Myocyte (in vitro differentiated cells): ENCODE measurements at regions not wholly inside any gene's neighbourhood (a gene's known extent, or its start where the extent isn't known, plus 50 kb on each side); places are given as distances from the start of the nearest gene placed in this dataset.

ENCODE experiments used
- DNase-seq: peaks from one replicate; pipeline ENCODE4 v3.0.0-alpha.2; 2012; ENCODE audit warnings: low read depth

DNA sequence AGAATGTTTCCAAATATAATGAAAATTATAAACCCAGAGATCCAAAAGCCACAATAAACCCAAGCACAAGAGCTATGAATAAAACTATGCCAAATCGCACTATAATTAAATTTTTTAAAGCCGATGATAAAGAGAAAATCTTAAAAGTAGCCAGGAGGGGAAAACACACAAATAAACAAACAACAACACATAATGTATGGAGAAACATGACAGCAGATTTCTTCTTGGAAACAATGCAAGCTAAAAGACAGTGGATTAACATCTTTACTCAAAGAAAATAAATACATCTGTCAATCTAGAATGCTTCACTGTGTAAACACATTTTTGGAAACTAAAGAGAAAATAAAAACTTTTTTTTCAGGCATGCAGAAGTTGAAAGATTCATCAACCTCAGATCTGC is 53.0 kb upstream of the SMOX start:
- DNase-seq: no peak

DNA sequence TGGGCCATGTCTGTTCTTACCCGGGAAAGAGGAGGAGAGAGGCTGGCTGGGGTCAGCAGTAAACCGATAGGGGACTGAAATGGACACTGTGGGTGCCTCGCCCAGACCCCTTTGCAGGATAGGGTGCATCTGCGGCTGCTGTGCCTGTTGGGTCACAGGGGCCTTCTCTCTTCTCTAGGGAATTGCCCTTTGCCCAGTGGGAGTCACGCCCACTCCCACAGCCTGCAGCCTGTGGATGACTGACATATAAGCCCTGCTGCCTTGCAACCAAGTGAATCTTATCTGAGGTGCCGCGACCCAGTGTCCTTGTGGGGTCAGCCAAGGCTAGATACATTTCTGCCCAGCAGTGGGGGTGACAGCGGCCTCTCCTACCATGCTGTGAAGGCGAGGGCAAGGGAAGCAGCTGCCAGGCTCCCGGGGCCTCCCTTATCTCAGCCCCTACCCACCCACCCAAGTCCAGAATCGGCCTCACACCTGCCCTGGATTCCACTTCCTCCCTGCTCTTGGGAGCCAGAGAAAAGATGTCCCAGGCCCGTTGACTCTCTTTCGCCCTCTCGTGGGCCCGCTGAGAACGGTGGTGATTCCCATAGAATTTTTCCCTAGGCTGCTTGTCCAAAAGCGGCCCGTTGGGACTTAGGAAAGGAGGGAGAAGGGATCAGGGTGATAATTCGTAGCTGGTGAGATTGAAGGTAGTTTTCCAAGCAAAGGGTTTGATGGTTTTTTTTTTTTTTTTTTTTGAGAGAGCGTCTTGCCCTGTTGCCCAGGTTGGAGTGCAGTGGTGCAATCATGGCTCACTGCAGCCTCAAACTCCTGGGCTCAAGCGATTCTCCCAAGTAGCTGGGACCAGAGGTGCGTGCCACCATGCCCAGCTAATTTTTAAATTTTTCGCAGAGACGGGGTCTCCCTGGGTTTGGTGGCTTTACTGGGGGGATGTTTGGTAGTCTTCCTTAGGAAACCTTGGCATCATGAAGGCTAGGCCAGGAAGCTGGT is 56.8 kb upstream of the SMOX start:
- peak; percentile 64 for DNase-seq

DNA sequence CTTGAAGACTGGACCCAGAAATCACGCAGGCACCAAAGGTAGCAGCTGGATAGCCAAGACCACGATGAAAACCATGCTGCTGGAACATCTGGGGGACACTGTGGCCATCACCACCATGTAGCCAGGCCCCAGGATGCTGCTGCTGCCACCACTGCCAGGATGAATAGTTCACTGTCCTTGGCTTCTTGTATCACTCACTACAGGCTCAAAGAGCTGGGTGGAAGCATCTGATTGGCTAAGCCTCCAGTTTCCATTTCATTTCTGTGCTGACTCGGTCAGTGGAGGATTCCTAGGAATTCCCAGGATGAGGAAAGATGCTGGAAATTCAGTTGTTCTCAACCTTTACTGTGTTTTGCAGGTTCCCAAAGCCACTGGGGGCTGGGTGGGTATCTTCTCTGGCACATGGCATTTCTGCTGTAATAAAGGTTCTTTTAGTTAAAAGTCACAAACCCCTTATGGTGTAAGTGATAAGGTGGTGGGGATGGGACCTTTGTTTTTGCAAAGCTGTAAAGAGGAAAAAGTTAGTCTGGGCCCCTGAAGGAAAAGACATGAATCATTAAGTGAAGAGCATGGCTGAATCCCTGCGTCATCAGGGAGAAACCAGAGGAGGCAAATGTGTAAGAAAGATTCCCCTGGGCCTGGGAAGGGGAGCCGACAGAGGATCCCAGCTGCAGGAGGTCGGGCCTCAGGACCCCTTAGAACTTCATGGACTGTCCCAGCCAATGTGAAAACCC is 57.7 kb upstream of the SMOX start:
- peak; percentile 31 for DNase-seq

DNA sequence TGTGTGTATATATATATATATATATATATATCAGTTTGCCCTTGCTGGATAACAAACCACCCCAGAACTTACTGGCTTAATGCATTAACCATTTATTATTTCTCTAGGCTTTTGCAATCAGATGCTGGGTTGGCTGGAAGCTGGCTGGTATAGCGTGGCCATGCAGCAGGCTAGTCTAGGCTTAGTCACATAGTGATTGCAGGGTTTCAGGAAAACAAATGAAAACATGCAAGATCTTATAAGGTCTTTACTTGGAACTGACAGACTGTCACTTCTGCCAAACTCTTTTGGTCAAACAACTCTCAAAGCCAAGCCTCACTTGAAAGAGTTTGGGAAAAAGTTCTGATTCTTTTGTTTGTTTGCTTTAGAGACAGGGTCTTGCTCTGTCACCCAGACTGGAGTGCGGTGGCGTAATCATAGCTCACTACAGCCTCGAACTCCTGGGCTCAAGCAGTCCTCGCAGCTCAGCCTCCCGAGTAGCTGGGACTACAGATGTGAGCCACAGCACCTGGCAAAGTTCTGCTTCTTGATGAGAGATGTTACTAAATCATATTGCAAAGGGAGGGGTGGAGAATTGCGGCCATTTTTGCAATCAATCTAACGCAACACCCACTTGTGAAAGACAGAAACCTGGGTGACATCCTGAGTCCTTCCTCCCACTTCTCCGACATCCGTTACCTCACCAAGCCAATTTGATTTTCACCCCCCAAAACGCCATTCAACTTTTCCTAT is 58.7 kb upstream of the SMOX start:
- DNase-seq: no peak

- no peak for DNase-seq
Observed at GRCh38 chr20:4088766-4089165, 59.9 kb upstream of the SMOX start.

DNA sequence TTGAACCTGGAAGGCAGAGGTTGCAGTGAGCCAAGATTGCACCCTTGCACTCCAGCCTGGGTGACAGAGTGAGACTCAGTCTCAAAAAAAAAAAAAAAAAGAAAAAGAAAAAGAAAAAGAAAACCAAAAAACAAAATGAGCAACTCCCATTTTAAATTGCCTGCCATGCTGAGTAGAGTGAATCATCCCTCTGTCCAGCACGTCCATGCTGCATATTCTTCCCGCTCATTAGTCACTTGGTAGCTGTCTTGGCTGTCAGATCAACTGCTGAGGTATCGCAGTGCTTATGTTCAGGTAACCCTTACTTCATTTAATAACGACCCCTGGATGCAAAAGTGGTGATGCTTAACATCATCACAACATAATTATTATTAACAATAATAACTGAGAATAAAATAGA is 60.7 kb upstream of the SMOX start:
- no peak for DNase-seq

DNA sequence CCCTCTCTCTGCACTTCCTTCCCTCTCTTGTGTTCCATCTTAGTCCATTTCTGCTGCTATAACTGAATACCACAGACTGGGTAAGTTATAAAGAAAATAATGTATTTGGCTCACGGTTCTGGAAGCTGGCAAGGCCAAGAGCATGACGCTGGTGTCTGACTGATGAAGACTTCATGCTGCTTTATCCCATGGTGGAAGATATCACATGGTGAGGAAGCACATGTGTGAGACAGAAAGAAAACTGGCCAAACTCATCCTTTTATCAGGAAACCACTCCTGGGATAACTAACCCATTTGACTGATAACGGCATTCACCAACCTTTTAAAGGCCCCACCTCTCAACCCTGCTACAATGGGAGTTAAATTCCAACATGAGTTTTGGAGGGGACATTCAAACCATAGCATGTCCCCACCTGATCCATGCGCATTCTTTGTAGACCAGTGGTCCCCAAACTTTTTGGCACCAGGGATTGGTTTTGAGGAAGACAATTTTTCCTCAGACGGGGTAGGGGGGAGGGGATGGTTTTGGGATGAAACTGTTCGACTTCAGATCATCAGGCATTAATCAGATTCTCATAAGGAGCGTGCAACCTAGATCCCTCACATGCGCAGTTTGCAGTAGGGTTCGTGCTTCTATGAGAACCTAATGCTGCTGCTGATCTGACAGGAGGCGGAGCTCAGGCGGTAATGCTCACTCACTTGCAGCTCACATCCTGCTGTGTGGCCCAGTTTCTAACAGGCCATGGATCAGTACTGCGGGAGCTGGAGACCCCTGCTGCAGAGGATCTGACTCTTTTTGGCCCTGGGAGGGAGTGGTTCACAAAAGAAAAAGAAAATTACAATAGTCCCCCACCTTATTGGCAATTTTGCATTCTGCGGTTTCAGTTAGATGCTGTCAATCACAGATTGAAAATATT is 61.6 kb upstream of the SMOX start:
- no peak for DNase-seq

GRCh38 chr20:4084721-4085120 is 63.9 kb upstream of the SMOX start:
- DNase-seq: no peak

DNA sequence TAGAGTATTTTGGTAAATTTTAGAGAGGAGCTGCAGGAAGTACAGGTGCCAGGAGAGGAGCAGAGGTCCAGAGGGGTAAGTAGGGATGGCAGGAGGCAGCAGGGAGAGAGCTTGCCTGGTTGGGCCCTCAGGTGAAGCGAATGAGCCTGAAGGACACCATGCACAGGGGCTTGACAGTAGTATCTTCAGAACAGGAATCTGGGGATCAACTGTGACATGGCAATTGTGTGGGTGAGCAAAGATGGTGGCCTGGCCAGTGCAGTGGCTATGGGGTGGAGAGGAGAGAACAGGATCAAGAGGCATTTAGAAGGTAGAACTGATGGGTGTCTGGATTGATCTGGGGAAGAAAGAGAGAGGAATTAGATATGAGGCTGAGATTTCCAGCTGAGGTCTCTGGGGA is 64.5 kb upstream of the SMOX start:
- DNase-seq: no peak

- DNase-seq: peak; percentile 47
Observed at GRCh38 chr20:4083098-4083865, 65.3 kb upstream of the SMOX start.

DNA sequence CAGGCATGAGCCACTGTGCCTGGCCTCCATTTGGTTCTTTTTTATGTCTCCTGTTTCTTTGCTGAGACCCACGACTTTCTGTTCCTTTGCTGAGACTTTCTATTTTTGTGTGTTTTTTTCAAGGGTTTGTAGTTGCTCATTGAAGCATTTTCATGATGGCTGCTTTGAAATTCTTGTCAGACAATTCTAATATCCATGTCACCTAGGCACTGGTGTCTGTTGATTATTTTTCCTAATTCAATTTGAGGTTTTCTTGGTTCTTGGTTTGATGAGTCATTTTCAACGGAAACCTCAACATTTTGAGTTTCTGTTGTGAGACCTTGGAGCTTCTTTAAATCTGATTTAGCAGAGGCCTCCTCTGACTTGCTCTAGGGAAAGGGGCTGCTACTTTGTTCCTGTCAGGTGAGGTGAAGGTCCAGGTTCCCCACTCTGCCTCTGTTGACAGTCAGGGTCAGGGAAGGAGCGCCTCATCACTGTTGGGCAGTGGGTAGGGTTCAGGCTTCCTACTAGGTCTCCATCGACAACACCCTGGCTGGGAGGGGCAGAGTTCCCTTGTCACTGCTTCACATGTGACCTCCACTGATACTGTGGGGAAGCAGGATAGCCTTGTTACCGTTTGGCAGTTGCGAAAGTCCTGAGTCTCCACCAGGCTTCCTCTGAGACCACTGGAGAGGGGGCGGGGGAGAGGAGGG is 66.1 kb upstream of the SMOX start:
- DNase-seq: peak; percentile 38

DNA sequence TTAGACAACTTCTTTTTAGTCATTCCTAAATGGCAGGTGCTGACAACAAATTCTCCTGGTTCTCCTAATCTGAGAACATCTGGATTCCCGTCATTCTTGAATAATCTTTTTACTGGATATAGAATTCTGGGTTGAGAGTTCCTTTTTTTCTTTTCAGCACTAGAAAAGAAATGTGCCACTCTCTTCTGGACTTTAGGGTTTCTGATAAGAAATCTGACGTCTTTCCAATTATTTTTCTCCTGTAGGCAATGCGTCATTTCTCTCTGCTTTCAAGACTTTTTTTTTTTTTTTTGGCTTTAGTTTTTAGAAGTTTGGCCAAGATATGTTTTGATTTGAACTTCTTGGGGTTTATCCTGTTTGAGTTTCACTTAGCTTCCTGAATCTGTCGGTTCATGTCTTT is 66.1 kb upstream of the RNF24 start:
- no peak for DNase-seq

DNA sequence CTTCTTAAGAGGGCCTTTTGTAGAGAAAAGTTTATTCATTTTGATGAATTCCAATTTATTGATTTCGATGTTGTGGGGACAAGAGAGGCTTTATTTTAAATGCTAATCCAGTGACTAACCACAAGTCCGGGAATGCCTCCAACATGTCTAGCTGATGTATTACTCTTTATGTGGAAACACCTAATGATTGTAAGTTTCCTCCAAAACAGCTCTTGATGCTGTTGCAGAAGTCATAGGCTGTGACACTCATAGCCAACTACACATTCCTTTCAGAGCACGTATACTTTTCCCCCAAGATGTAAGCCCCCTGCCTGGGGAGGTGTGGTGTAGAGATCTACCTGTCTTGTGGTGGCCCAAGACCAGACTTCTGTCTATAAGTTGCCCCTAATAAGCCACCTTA is 61.3 kb upstream of the RNF24 start:
- DNase-seq: no peak

GRCh38 chr20:4076033-4076432 is 60.7 kb upstream of the RNF24 start:
- no peak for DNase-seq

- no peak for DNase-seq
Observed at GRCh38 chr20:4074877-4075455, 59.6 kb upstream of the RNF24 start.

- peak; percentile 74 for DNase-seq
Observed at GRCh38 chr20:4073852-4074741, 58.7 kb upstream of the RNF24 start.

DNA sequence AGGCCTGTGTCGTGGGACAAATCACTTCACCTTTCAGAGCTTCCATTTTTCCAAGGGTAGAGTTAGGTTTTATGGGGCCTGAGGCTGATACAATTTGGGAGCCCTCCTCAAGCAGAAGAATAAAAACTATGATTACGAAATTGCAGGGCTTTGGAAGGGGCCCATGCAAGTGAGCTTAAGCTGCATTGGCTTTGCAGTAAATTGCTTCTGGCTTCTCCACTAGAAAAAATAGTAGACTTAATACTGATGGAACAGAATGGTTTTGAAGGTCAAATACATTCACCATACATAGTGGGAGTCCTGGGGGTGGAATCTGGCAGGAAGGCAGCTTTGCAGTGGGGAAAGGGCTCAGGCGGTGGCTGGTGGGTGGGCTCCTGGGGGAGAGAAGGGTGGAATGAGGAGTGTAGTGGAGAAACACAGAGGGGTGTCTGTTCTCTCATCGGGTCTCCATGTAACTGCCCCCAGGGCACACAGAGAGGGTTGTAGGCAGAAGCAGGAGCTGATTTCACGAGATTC is 55.9 kb upstream of the RNF24 start:
- DNase-seq: no peak
